ENCODE measurements at regions not wholly inside any gene's neighbourhood (a gene's known extent, or its start where the extent isn't known, plus 50 kb on each side); places are given as distances from the start of the nearest gene placed in this dataset.
"Not testable (repeated sequence)": the region's sequence is repeated elsewhere in the genome, so short reads cannot be mapped to it uniquely, and the experiment has no call there.

GRCh38 chr6:86672125-86672524, 265.2 kb upstream of the HTR1E start:
- H3K9me3 ChIP-seq (ENCODE audit: control insufficient read depth in 2 of 3, low read length in 3 of 3); H3K4me3 ChIP-seq (ENCODE audit: low read length); H3K27me3 ChIP-seq (ENCODE audit: control insufficient read depth in 2 of 2, insufficient read depth in 2 of 2, low read length in 2 of 2); intact Hi-C loops (cut with micrococcal nuclease); H3K4me1 ChIP-seq (ENCODE audit: control insufficient read depth in 2 of 2, insufficient read depth in 2 of 2, low read length in 2 of 2); H3K4me1 Mint-ChIP-seq; H3K36me3 ChIP-seq (ENCODE audit: control insufficient read depth in 2 of 3, insufficient read depth in 3 of 3, low read length in 3 of 3); H3K36me3 Mint-ChIP-seq; POLR2A ChIA-PET; H3K27ac Mint-ChIP-seq; H3K27me3 Mint-ChIP-seq; ATAC-seq; CTCF ChIA-PET; H3K4me3 Mint-ChIP-seq; H3K27ac ChIP-seq (ENCODE audit: low read depth, low read length); DNase-seq: not testable (repeated sequence)
- peaks cover 4 to 32% (median 22%) of the 10 kb centered on the region in 11 donors for H3K9me3 Mint-ChIP-seq

GRCh38 chr6:86657192-86657591, 280.1 kb upstream of the HTR1E start:
- Histone ChIP-seq H3K9me3 (ENCODE audit: control insufficient read depth in 2 of 3, low read length in 3 of 3) (no peaks in the 10 kb centered on the region), H3K4me3 (ENCODE audit: low read length) (no peak overlapping the region), H3K27ac (ENCODE audit: low read depth, low read length) (no peak overlapping the region), H3K27me3 (ENCODE audit: control insufficient read depth in 2 of 2, insufficient read depth in 2 of 2, low read length in 2 of 2) (no peaks in the 10 kb centered on the region), H3K36me3 (ENCODE audit: control insufficient read depth in 2 of 3, insufficient read depth in 3 of 3, low read length in 3 of 3) (no peaks in the 10 kb centered on the region), H3K4me1 (ENCODE audit: control insufficient read depth in 2 of 2, insufficient read depth in 2 of 2, low read length in 2 of 2) (no peaks in the 10 kb centered on the region)
- Mint-ChIP-seq H3K4me1 (no peaks in the 10 kb centered on the region), H3K27me3 (no peaks in the 10 kb centered on the region), H3K9me3 (peaks cover 0 to 26% (median 9%) of the 10 kb centered on the region in 11 donors), H3K27ac (no peak overlapping the region), H3K36me3 (no peaks in the 10 kb centered on the region), H3K4me3 (no peak overlapping the region)
- ChIA-PET CTCF (no interaction called here), POLR2A (no interaction called here)
- intact Hi-C loops (cut with micrococcal nuclease), result no loop called here
- no peak for ATAC-seq
- DNase-seq, result no peak

- POLR2A ChIA-PET, result no interaction called here
- no peak for DNase-seq
- Mint-ChIP-seq H3K4me1 (no peaks in the 10 kb centered on the region), H3K4me3 (no peak overlapping the region), H3K9me3 (peaks cover 0 to 16% (median 2%) of the 10 kb centered on the region in 11 donors), H3K36me3 (peaks cover 0 to 3% (median 0%) of the 10 kb centered on the region in 5 donors), H3K27ac (no peak overlapping the region), H3K27me3 (no peaks in the 10 kb centered on the region)
- no peak overlapping the region for H3K4me3 ChIP-seq (ENCODE audit: low read length)
- CTCF ChIA-PET, result no interaction called here
- H3K36me3 ChIP-seq (ENCODE audit: control insufficient read depth in 2 of 3, insufficient read depth in 3 of 3, low read length in 3 of 3), result no peaks in the 10 kb centered on the region
- no peaks in the 10 kb centered on the region for H3K27me3 ChIP-seq (ENCODE audit: control insufficient read depth in 2 of 2, insufficient read depth in 2 of 2, low read length in 2 of 2)
- no peaks in the 10 kb centered on the region for H3K9me3 ChIP-seq (ENCODE audit: control insufficient read depth in 2 of 3, low read length in 3 of 3)
- intact Hi-C loops (cut with micrococcal nuclease), result no loop called here
- no peak for ATAC-seq
- H3K27ac ChIP-seq (ENCODE audit: low read depth, low read length), result no peak overlapping the region
- no peaks in the 10 kb centered on the region for H3K4me1 ChIP-seq (ENCODE audit: control insufficient read depth in 2 of 2, insufficient read depth in 2 of 2, low read length in 2 of 2)
Observed at GRCh38 chr6:86629123-86629522, 308.2 kb upstream of the HTR1E start.

GRCh38 chr6:86619428-86619827, 317.9 kb upstream of the HTR1E start:
- H3K27me3 ChIP-seq (ENCODE audit: control insufficient read depth in 2 of 2, insufficient read depth in 2 of 2, low read length in 2 of 2), result no peaks in the 10 kb centered on the region
- no peak overlapping the region for H3K4me3 ChIP-seq (ENCODE audit: low read length)
- intact Hi-C loops (cut with micrococcal nuclease), result no loop called here
- H3K36me3 Mint-ChIP-seq, result no peaks in the 10 kb centered on the region
- H3K4me1 ChIP-seq (ENCODE audit: control insufficient read depth in 2 of 2, insufficient read depth in 2 of 2, low read length in 2 of 2), result no peaks in the 10 kb centered on the region
- DNase-seq (no peak), ATAC-seq (no peak)
- POLR2A ChIA-PET, result no interaction called here
- no peaks in the 10 kb centered on the region for H3K4me1 Mint-ChIP-seq
- no peaks in the 10 kb centered on the region for H3K36me3 ChIP-seq (ENCODE audit: control insufficient read depth in 2 of 3, insufficient read depth in 3 of 3, low read length in 3 of 3)
- CTCF ChIA-PET, result no interaction called here
- no peaks in the 10 kb centered on the region for H3K9me3 ChIP-seq (ENCODE audit: control insufficient read depth in 2 of 3, low read length in 3 of 3)
- H3K9me3 Mint-ChIP-seq, result peaks cover 0 to 30% (median 14%) of the 10 kb centered on the region in 11 donors
- H3K27ac Mint-ChIP-seq, result no peak overlapping the region
- H3K4me3 Mint-ChIP-seq, result no peak overlapping the region
- no peak overlapping the region for H3K27ac ChIP-seq (ENCODE audit: low read depth, low read length)
- H3K27me3 Mint-ChIP-seq, result no peaks in the 10 kb centered on the region

GRCh38 chr6:86615299-86615698, 322.0 kb upstream of the HTR1E start:
- H3K27ac ChIP-seq (ENCODE audit: low read depth, low read length), result no peak overlapping the region
- no peaks in the 10 kb centered on the region for H3K36me3 ChIP-seq (ENCODE audit: control insufficient read depth in 2 of 3, insufficient read depth in 3 of 3, low read length in 3 of 3)
- no peaks in the 10 kb centered on the region for H3K4me1 ChIP-seq (ENCODE audit: control insufficient read depth in 2 of 2, insufficient read depth in 2 of 2, low read length in 2 of 2)
- no peak overlapping the region for H3K4me3 ChIP-seq (ENCODE audit: low read length)
- H3K4me1 Mint-ChIP-seq, result no peaks in the 10 kb centered on the region
- H3K36me3 Mint-ChIP-seq, result no peaks in the 10 kb centered on the region
- no peak overlapping the region for H3K4me3 Mint-ChIP-seq
- H3K27me3 ChIP-seq (ENCODE audit: control insufficient read depth in 2 of 2, insufficient read depth in 2 of 2, low read length in 2 of 2), result no peaks in the 10 kb centered on the region
- no peaks in the 10 kb centered on the region for H3K27me3 Mint-ChIP-seq
- no peak for DNase-seq
- H3K9me3 ChIP-seq (ENCODE audit: control insufficient read depth in 2 of 3, low read length in 3 of 3), result no peaks in the 10 kb centered on the region
- ChIA-PET CTCF (no interaction called here), POLR2A (no interaction called here)
- H3K27ac Mint-ChIP-seq, result no peak overlapping the region
- peaks cover 0 to 7% (median 2%) of the 10 kb centered on the region in 11 donors for H3K9me3 Mint-ChIP-seq
- intact Hi-C loops (cut with micrococcal nuclease), result no loop called here
- ATAC-seq, result no peak

DNA sequence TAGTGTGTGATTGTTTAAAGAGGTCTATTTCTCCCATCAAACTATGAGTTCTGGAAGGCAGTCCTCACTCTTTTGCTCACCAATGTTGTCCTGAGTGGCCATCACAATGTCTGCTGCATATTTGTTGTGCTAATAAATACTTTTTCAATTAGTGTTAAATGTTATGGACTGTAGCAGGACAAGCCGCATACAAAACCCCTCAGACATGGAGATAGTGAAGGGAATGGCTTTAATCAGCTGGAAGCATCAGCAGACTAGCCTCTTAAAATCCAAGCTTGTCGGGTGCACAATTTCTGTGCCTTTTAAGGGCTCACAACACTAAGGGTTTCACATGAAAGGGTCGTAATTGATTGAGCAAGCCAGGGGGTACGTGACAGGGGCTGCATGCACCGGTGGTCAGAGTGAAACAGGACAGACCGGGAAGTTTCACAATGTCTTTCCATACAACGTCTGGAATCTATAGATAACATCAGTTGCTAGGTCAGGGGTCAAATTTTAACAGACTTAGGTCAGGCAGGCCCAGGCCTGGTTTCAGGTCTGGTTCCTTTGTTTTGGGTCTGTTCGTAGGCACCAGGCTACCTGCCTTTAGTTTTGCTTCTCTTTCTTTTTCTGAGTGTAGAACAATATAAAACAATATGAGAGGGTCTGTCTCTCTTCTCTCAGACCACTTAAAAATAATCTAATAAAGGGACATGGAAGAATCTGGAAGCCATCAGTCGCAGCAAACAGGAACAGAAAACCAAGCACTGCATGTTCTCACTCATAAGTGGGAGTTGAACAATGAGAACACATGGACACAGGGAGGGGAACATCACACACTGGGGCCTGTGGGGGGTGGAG, 327.6 kb upstream of the HTR1E start:
- Mint-ChIP-seq H3K27ac (no peak overlapping the region), H3K4me3 (no peak overlapping the region), H3K36me3 (no peaks in the 10 kb centered on the region), H3K9me3 (peaks cover 0 to 10% (median 4%) of the 10 kb centered on the region in 11 donors), H3K27me3 (no peaks in the 10 kb centered on the region), H3K4me1 (no peaks in the 10 kb centered on the region)
- no peaks in the 10 kb centered on the region for H3K9me3 ChIP-seq (ENCODE audit: control insufficient read depth in 2 of 3, low read length in 3 of 3)
- POLR2A ChIA-PET, result no interaction called here
- no peaks in the 10 kb centered on the region for H3K27me3 ChIP-seq (ENCODE audit: control insufficient read depth in 2 of 2, insufficient read depth in 2 of 2, low read length in 2 of 2)
- H3K36me3 ChIP-seq (ENCODE audit: control insufficient read depth in 2 of 3, insufficient read depth in 3 of 3, low read length in 3 of 3), result no peaks in the 10 kb centered on the region
- ATAC-seq (no peak), DNase-seq (no peak)
- H3K4me1 ChIP-seq (ENCODE audit: control insufficient read depth in 2 of 2, insufficient read depth in 2 of 2, low read length in 2 of 2), result no peaks in the 10 kb centered on the region
- intact Hi-C loops (cut with micrococcal nuclease), result no loop called here
- H3K4me3 ChIP-seq (ENCODE audit: low read length), result no peak overlapping the region
- H3K27ac ChIP-seq (ENCODE audit: low read depth, low read length), result no peak overlapping the region
- CTCF ChIA-PET, result no interaction called here

GRCh38 chr6:86603364-86603763, 334.0 kb upstream of the HTR1E start:
- H3K27ac Mint-ChIP-seq; POLR2A ChIA-PET; CTCF ChIA-PET; DNase-seq; H3K27me3 Mint-ChIP-seq; H3K36me3 ChIP-seq (ENCODE audit: control insufficient read depth in 2 of 3, insufficient read depth in 3 of 3, low read length in 3 of 3); H3K27me3 ChIP-seq (ENCODE audit: control insufficient read depth in 2 of 2, insufficient read depth in 2 of 2, low read length in 2 of 2); H3K4me3 ChIP-seq (ENCODE audit: low read length); H3K4me1 Mint-ChIP-seq; H3K4me3 Mint-ChIP-seq; ATAC-seq; H3K27ac ChIP-seq (ENCODE audit: low read depth, low read length); intact Hi-C loops (cut with micrococcal nuclease); H3K9me3 ChIP-seq (ENCODE audit: control insufficient read depth in 2 of 3, low read length in 3 of 3); H3K4me1 ChIP-seq (ENCODE audit: control insufficient read depth in 2 of 2, insufficient read depth in 2 of 2, low read length in 2 of 2); H3K36me3 Mint-ChIP-seq: not testable (repeated sequence)
- H3K9me3 Mint-ChIP-seq, result peaks cover 0 to 16% (median 4%) of the 10 kb centered on the region in 11 donors
